ENCODE measurements at regions not wholly inside any gene's neighbourhood (a gene's known extent, or its start where the extent isn't known, plus 50 kb on each side); places are given as distances from the start of the nearest gene placed in this dataset.

GRCh38 chr5:113673041-113673440 is 159.5 kb downstream of the YTHDC2 start:
- H3K9me3 Mint-ChIP-seq (ENCODE audit: unreplicated experiment), result peaks cover 10% of the 10 kb centered on the region
- DNase-seq (ENCODE audit: extremely low spot score, unreplicated experiment), result no peak
- H3K4me3 Mint-ChIP-seq (ENCODE audit: unreplicated experiment), result no peak overlapping the region
- TF ChIP-seq CTCF (IDR thresholded peaks at IDR 0.05), result no peak
- no peaks in the 10 kb centered on the region for H3K4me1 Mint-ChIP-seq (ENCODE audit: unreplicated experiment)
- H3K27me3 Mint-ChIP-seq (ENCODE audit: unreplicated experiment), result peaks cover 30% of the 10 kb centered on the region
- no peaks in the 10 kb centered on the region for H3K36me3 Mint-ChIP-seq (ENCODE audit: unreplicated experiment)
- no peak overlapping the region for H3K27ac Mint-ChIP-seq (ENCODE audit: unreplicated experiment)

GRCh38 chr5:113675166-113675565 is 161.7 kb downstream of the YTHDC2 start:
- Mint-ChIP-seq H3K4me1 (ENCODE audit: unreplicated experiment) (no peaks in the 10 kb centered on the region), H3K36me3 (ENCODE audit: unreplicated experiment) (no peaks in the 10 kb centered on the region), H3K4me3 (ENCODE audit: unreplicated experiment) (no peak overlapping the region), H3K27me3 (ENCODE audit: unreplicated experiment) (peaks cover 20% of the 10 kb centered on the region), H3K27ac (ENCODE audit: unreplicated experiment) (no peak overlapping the region), H3K9me3 (ENCODE audit: unreplicated experiment) (peaks cover 7% of the 10 kb centered on the region)
- DNase-seq (ENCODE audit: extremely low spot score, unreplicated experiment), result no peak
- no peak for TF ChIP-seq CTCF (IDR thresholded peaks at IDR 0.05)

DNA sequence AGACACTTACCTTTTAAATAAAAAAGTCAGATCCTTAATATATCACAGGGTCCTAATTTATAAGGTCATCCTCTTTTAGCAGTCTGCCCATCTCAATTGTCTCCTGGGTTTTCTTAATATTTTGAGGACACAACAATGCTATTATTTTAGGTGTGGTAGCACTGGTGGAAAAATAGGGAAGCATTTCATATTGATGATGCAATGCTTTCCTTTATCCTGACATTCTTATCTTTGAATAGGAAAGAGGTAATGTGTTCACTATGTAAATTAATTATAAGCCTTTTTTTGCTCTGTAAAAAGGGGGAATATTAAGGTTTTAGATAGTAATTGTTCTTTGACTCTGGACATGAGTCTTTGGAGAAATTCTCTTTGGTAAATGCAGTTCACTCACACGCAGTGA is 164.7 kb downstream of the YTHDC2 start:
- no peak for TF ChIP-seq CTCF (IDR thresholded peaks at IDR 0.05)
- Mint-ChIP-seq H3K27ac (ENCODE audit: unreplicated experiment) (no peak overlapping the region), H3K9me3 (ENCODE audit: unreplicated experiment) (peaks cover 7% of the 10 kb centered on the region), H3K4me3 (ENCODE audit: unreplicated experiment) (no peak overlapping the region), H3K36me3 (ENCODE audit: unreplicated experiment) (no peaks in the 10 kb centered on the region), H3K27me3 (ENCODE audit: unreplicated experiment) (peaks cover 12% of the 10 kb centered on the region), H3K4me1 (ENCODE audit: unreplicated experiment) (no peaks in the 10 kb centered on the region)
- no peak for DNase-seq (ENCODE audit: extremely low spot score, unreplicated experiment)

GRCh38 chr5:113678924-113679575 is 165.6 kb downstream of the YTHDC2 start:
- no peak for DNase-seq (ENCODE audit: extremely low spot score, unreplicated experiment)
- peaks cover 12% of the 10 kb centered on the region for H3K27me3 Mint-ChIP-seq (ENCODE audit: unreplicated experiment)

DNA sequence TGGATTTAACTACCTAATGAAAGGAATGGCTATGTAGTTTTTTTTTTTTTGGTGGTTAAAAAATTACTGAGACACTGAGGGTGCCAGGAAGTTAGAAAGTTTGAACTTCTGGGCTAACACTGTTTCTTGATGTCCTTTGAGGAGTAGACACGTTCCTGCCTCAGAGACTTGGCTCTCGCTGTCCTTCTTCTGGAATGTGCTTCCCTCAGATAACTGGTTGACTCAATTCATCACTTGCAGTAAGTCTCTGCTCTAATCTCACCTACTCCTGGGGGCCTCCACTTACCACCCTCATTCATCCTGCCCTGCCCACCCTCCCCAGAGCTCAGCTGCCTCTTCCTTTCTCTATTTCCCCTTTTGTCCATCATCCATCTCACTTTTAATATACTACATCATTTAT is 167.0 kb downstream of the YTHDC2 start:
- no peaks in the 10 kb centered on the region for H3K4me1 Mint-ChIP-seq (ENCODE audit: unreplicated experiment)
- H3K9me3 Mint-ChIP-seq (ENCODE audit: unreplicated experiment), result no peaks in the 10 kb centered on the region
- peaks cover 12% of the 10 kb centered on the region for H3K27me3 Mint-ChIP-seq (ENCODE audit: unreplicated experiment)
- H3K4me3 Mint-ChIP-seq (ENCODE audit: unreplicated experiment), result no peak overlapping the region
- no peak overlapping the region for H3K27ac Mint-ChIP-seq (ENCODE audit: unreplicated experiment)
- TF ChIP-seq CTCF (IDR thresholded peaks at IDR 0.05), result no peak
- no peaks in the 10 kb centered on the region for H3K36me3 Mint-ChIP-seq (ENCODE audit: unreplicated experiment)
- no peak for DNase-seq (ENCODE audit: extremely low spot score, unreplicated experiment)

More at GRCh38 chr5:113678924-113679575, 165.6 kb downstream of the YTHDC2 start:
- Mint-ChIP-seq H3K4me3 (ENCODE audit: unreplicated experiment) (no peak overlapping the region), H3K9me3 (ENCODE audit: unreplicated experiment) (peaks cover 2% of the 10 kb centered on the region), H3K4me1 (ENCODE audit: unreplicated experiment) (no peaks in the 10 kb centered on the region), H3K36me3 (ENCODE audit: unreplicated experiment) (no peaks in the 10 kb centered on the region), H3K27ac (ENCODE audit: unreplicated experiment) (no peak overlapping the region)
- TF ChIP-seq CTCF (IDR thresholded peaks at IDR 0.05), result peak; percentile 86

All from osteocyte (in vitro differentiated cells).